ENCODE measurements at regions not wholly inside any gene's neighbourhood (a gene's known extent, or its start where the extent isn't known, plus 50 kb on each side); places are given as distances from the start of the nearest gene placed in this dataset.

GRCh38 chr6:99129835-99130234 lies 182.1 kb upstream of the FBXL4 start:
- TF ChIP-seq CTCF (conservative IDR thresholded peaks at IDR 0.05 in 1 of 2, IDR thresholded peaks at IDR 0.05 in 1 of 2; ENCODE audit: extremely low read depth in 1 of 2, insufficient read depth in 1 of 2, low read depth in 1 of 2, low read length in 2 of 2), result no peak
- TF ChIP-seq EZH2 (IDR thresholded peaks at IDR 0.05; ENCODE audit: borderline replicate concordance, low read length), result no peak
